Large intestine (tissue), 3 donors: ENCODE measurements at regions not wholly inside any gene's neighbourhood (a gene's known extent, or its start where the extent isn't known, plus 50 kb on each side); places are given as distances from the start of the nearest gene placed in this dataset.
A peak's percentile ranks its signal among the peaks of the same experiment; 100 is the strongest.
"Not testable (repeated sequence)": the region's sequence is repeated elsewhere in the genome, so short reads cannot be mapped to it uniquely, and the experiment has no call there.

Experiments used
- DNase-seq, 2 donors: peaks; one replicate each; pipeline versions ENCODE4 v3.0.0 to v3.0.0-alpha.2; 2013
- H3K27ac ChIP-seq: one replicate; pipeline ENCODE4 v1.5.1; 2013; ENCODE audit warnings: low read length
- H3K27me3 ChIP-seq: 2 replicates; pipeline ENCODE4 v1.6.1; 2013; ENCODE audit warnings: low read length; ENCODE audit not compliant: control insufficient read depth, insufficient read depth
- H3K36me3 ChIP-seq: 2 replicates; pipeline ENCODE4 v1.6.1; 2013; ENCODE audit warnings: low read length; ENCODE audit not compliant: control insufficient read depth, insufficient read depth
- H3K4me1 ChIP-seq: one replicate; pipeline ENCODE4 v1.6.1; 2013; ENCODE audit warnings: low read length; ENCODE audit not compliant: control insufficient read depth, insufficient read depth
- H3K4me3 ChIP-seq: one replicate; pipeline ENCODE4 v1.5.1; 2013; ENCODE audit warnings: low read length
- H3K9me3 ChIP-seq: one replicate; pipeline ENCODE4 v1.6.1; 2013; ENCODE audit warnings: mild to moderate bottlenecking, low read depth, low read length, moderate library complexity; ENCODE audit not compliant: control insufficient read depth
- WGBS: methylation state at CpG from one replicate; pipeline ENCODE4 v1.1.5; 2013; ENCODE audit warnings: low lambda C conversion rate; ENCODE audit not compliant: insufficient coverage; 5-methylcytosine and 5-hydroxymethylcytosine counted together

DNA sequence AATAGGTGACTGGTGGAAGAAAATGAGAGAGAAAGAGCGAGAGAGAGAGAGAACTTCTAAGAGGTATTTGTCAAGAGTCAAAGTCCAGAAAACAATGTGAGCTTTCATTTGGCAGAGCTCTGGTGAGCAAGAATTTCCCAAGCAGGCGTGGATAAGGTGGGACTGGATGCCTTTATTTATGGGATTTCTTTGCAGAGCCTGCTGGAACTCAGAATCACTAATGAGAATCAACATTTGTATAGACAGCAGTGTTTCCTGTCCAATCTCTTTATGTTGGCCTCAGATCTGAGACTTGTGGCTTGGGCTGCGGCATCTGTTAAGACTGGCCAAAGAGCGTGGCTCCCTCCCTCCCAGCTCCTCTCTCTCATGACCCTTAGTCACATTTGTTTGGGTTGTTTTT lies 67.9 kb upstream of the TBL1X start:
- no peaks in the 10 kb centered on the region for H3K9me3 ChIP-seq
- 0% methylated on average over 1 of the region's 4 CpGs for WGBS

DNA sequence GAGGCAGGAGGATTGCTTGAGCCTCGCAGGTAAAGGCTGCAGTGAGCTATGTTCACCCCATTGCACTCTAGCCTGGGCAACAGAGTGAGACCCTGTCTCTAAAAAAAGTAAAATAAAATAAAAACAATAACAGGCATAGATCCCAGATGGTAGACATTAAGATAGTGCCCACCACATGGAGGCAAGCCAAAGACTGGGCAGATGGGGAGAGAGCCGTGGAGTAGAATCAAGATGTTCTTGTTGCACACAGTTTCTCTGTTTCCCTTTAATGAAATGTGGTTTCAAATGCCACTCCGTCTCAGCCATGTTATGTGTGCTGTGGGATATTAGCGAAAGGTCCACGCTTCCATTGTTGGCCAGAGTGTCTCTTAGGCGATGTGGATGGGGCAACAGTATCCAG lies 63.8 kb upstream of the TBL1X start:
- no CpG with 5 or more reads among the region's 6 CpGs for WGBS

More for the DNA sequence above, 67.9 kb upstream of the TBL1X start:
- Histone ChIP-seq H3K4me3 (no peak overlapping the region), H3K4me1 (peaks cover 3% of the 10 kb centered on the region), H3K27ac (no peak overlapping the region), H3K27me3 (no peaks in the 10 kb centered on the region), H3K36me3 (no peaks in the 10 kb centered on the region)
- peak; percentile 25 to 61 for DNase-seq

DNA sequence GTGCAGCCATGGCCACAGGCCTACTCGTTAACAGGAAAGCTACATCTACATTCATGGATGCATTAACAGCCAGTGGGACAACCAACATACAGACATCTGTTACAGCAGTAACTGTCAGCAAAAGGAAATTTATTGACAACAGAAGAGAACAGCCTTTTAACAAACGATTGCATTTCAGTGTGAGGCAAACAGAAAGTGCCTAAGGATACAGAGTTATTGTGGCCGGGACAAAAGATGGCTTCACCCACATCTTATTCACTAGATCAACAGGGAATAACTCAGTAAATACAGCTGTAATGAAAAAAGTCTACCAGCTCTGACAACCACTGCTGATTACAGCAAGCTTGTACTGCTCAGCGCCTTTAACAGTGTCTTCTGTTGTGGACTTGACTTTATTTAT lies 61.5 kb upstream of the TBL1X start:
- no peak for DNase-seq
- no CpG with 5 or more reads among the region's 4 CpGs for WGBS
- H3K36me3 ChIP-seq, result no peaks in the 10 kb centered on the region
- no peaks in the 10 kb centered on the region for H3K4me1 ChIP-seq
- H3K27me3 ChIP-seq, result no peaks in the 10 kb centered on the region
- H3K4me3 ChIP-seq, result no peak overlapping the region
- no peaks in the 10 kb centered on the region for H3K9me3 ChIP-seq
- H3K27ac ChIP-seq, result no peak overlapping the region

More for the DNA sequence above, 63.8 kb upstream of the TBL1X start:
- DNase-seq, result no peak
- Histone ChIP-seq H3K4me1 (peaks cover 3% of the 10 kb centered on the region), H3K9me3 (no peaks in the 10 kb centered on the region), H3K36me3 (no peaks in the 10 kb centered on the region), H3K4me3 (no peak overlapping the region), H3K27ac (no peak overlapping the region), H3K27me3 (no peaks in the 10 kb centered on the region)

DNA sequence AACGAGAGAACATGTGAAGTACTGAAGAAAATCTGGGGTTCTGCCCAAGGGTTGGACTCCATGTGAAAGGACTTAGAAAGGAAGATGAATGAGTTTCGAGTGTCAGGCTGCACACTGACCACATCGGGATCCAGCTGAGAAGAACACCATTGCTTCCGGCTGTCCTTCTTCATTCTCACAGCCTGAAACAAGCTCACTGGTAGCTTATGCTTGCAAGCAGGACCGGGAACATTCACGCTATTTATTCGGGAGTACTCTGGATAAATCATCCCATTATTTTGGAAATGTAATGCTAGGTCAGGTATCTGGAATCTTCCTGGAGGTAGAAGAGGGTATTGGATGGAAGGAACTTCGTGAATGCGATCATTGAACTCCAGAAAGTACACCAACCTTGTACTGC lies 59.2 kb upstream of the TBL1X start:
- H3K4me3 ChIP-seq, H3K4me1 ChIP-seq, H3K36me3 ChIP-seq, H3K9me3 ChIP-seq, H3K27me3 ChIP-seq, H3K27ac ChIP-seq: not testable (repeated sequence)
- WGBS, result 89% methylated on average over 8 of the region's 9 CpGs
- DNase-seq, result peak in 1 of 2 donors; percentile 21

DNA sequence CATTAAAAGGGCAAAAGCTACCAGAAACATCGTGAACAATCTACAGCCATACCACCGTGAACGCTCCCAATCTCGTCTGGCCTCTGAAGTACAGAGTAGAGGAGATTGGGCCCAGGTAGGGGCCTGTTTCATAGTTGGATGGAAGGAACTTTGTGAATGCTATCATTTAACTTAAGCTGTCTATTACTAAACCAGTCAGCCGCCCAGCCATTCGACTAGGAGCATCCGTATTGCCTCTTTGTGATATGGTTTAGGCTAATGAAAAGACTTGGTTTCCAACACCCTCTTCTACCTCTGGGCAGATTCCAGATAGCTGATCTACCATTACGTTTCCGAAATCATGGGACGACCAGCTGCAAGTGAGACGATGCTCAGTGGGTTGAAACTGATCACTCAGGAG lies 54.0 kb upstream of the TBL1X start:
- H3K4me1 ChIP-seq, DNase-seq, H3K4me3 ChIP-seq, H3K27ac ChIP-seq, H3K36me3 ChIP-seq, H3K9me3 ChIP-seq, H3K27me3 ChIP-seq: not testable (repeated sequence)
- WGBS, result 100% methylated on average over 2 of the region's 11 CpGs

DNA sequence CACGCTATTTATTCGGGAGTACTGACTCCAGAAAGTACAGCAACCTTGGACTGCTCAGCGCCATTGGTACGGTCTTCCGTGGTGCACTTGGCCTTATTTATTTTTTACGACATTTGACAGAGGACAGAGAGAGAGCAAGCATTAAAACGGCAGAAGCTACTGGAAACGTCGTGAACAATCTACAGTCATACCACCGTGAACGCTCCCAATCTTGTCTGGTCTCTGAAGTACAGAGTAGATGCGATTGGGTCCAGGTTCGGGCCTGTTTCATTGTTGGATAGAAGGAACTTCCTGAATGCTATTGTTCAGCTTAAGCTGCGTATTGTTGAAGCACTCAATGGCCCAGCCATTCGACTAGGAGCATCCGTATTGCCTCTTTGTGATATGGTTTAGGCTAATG lies 53.2 kb upstream of the TBL1X start:
- not testable (repeated sequence) for H3K27me3 ChIP-seq, H3K36me3 ChIP-seq, H3K27ac ChIP-seq, H3K9me3 ChIP-seq, H3K4me3 ChIP-seq, DNase-seq, H3K4me1 ChIP-seq
- 96% methylated on average over 4 of the region's 16 CpGs for WGBS

DNA sequence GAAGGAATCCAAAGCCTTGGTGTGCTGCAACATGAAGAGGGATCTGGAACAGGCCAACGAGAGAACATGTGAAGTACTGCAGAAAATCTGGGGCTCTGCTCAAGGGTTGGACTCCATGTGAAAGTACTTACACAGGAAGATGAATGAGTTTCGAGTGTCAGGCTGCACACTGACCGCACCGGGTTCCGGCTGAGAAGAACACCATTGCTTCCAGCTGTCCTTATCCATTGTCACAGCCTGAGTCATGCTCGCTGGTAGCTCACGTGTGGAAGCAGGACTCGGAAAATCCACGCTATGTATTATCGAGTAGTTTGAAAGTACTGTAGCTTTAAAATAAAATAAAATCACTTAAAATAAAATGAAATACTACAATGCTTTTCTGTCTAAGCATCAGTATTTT lies 50.4 kb upstream of the TBL1X start:
- Histone ChIP-seq H3K4me3 (no peak overlapping the region), H3K27ac (no peak overlapping the region)
- WGBS, result 90% methylated on average over 2 of the region's 10 CpGs

More for the DNA sequence above, 50.4 kb upstream of the TBL1X start:
- Histone ChIP-seq H3K36me3 (no peaks in the 10 kb centered on the region), H3K27me3 (no peaks in the 10 kb centered on the region), H3K4me1 (no peaks in the 10 kb centered on the region), H3K9me3 (no peaks in the 10 kb centered on the region)
- no peak for DNase-seq
